Testis (tissue), 2 donors: ENCODE measurements at regions not wholly inside any gene's neighbourhood (a gene's known extent, or its start where the extent isn't known, plus 50 kb on each side); places are given as distances from the start of the nearest gene placed in this dataset.
"Not testable (repeated sequence)": the region's sequence is repeated elsewhere in the genome, so short reads cannot be mapped to it uniquely, and the experiment has no call there.

Source experiments
- DNase-seq: peaks from one replicate; pipeline ENCODE4 v3.0.0-alpha.2; 2019
- H3K27ac ChIP-seq, 2 donors: fragments of 200-600 bp; sonication (generic); one replicate each; pipeline ENCODE4 v1.5.1; 2019
- H3K27me3 ChIP-seq: fragments of 200-600 bp; sonication (generic); one replicate; pipeline ENCODE4 v1.5.1; 2019
- H3K36me3 ChIP-seq: fragments of 200-600 bp; sonication (generic); one replicate; pipeline ENCODE4 v1.5.1; 2017; ENCODE audit warnings: low read depth; ENCODE audit errors: missing control alignments
- H3K4me1 ChIP-seq: fragments of 200-600 bp; sonication (generic); one replicate; pipeline ENCODE4 v1.5.1; 2019
- H3K4me3 ChIP-seq, 2 donors: fragments of 200-600 bp; sonication (generic); one replicate each; pipeline ENCODE4 v1.5.1; 2017 to 2019
- H3K9me3 ChIP-seq: fragments of 200-600 bp; sonication (generic); one replicate; pipeline ENCODE4 v1.5.1; 2017
- POLR2A ChIP-seq: fragments of 450-650 bp; IDR thresholded peaks from one replicate; pipeline ENCODE4 v1.6.1; 2017; ENCODE audit warnings: antibody characterized with exemption, mild to moderate bottlenecking, moderate library complexity
- WGBS, 2 donors: methylation state at CpG; one replicate each; pipeline ENCODE4 v1.1.5; 2018; 5-methylcytosine and 5-hydroxymethylcytosine counted together
- intact Hi-C: fragments of 100-400 bp; cut with DNase I; formaldehyde crosslinking; loops from one replicate; pipeline ENCODE4 v1.15.1; 2023; ENCODE audit warnings: low total_unique reads
- TF ChIP-seq, protein P1 (sequence below), 3 experiments: fragments of 450-650 bp in 2 of 3; fragments of 200-600 bp in 1 of 3; sonication (generic) in 1 of 3; IDR thresholded peaks; one replicate each; pipeline ENCODE4 v1.5.1; 2016 to 2019; ENCODE audit warnings: antibody characterized with exemption in 3 of 3, mild to moderate bottlenecking in 2 of 3, moderate library complexity in 1 of 3

GRCh38 chr1:24250224-24250623 lies 63.1 kb upstream of the IFNLR1 start:
- H3K9me3 ChIP-seq = no peaks in the 10 kb centered on the region
- intact Hi-C loops = no loop called here
- WGBS, 2 donors = 96 to 97% methylated on average over 2 of the region's 2 CpGs

GRCh38 chr1:24248859-24249258 lies 61.8 kb upstream of the IFNLR1 start:
- H3K4me1 ChIP-seq = no peaks in the 10 kb centered on the region
- no peak overlapping the region for H3K27ac ChIP-seq
- whole genome bisulfite sequencing, 2 donors = 90 to 97% methylated on average over 1 of the region's 1 CpG
- no peak overlapping the region for H3K4me3 ChIP-seq
- DNase-seq = peak; percentile 18
- H3K36me3 ChIP-seq = no peaks in the 10 kb centered on the region
- TF ChIP-seq, protein P1, sequence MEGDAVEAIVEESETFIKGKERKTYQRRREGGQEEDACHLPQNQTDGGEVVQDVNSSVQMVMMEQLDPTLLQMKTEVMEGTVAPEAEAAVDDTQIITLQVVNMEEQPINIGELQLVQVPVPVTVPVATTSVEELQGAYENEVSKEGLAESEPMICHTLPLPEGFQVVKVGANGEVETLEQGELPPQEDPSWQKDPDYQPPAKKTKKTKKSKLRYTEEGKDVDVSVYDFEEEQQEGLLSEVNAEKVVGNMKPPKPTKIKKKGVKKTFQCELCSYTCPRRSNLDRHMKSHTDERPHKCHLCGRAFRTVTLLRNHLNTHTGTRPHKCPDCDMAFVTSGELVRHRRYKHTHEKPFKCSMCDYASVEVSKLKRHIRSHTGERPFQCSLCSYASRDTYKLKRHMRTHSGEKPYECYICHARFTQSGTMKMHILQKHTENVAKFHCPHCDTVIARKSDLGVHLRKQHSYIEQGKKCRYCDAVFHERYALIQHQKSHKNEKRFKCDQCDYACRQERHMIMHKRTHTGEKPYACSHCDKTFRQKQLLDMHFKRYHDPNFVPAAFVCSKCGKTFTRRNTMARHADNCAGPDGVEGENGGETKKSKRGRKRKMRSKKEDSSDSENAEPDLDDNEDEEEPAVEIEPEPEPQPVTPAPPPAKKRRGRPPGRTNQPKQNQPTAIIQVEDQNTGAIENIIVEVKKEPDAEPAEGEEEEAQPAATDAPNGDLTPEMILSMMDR (IDR thresholded peaks at IDR 0.05) = no peak
- no peak for TF ChIP-seq POLR2A
- no peaks in the 10 kb centered on the region for H3K9me3 ChIP-seq
- intact Hi-C loops = no loop called here
- H3K27me3 ChIP-seq = no peaks in the 10 kb centered on the region

More at GRCh38 chr1:24250224-24250623, 63.1 kb upstream of the IFNLR1 start:
- no peak for TF ChIP-seq POLR2A
- TF ChIP-seq, protein P1 (IDR thresholded peaks at IDR 0.05) = no peak
- Histone ChIP-seq H3K36me3 (no peaks in the 10 kb centered on the region), H3K27me3 (no peaks in the 10 kb centered on the region), H3K4me3 (no peak overlapping the region), H3K4me1 (no peaks in the 10 kb centered on the region), H3K27ac (no peak overlapping the region)
- no peak for DNase-seq

- DNase-seq, H3K27me3 ChIP-seq, H3K4me3 ChIP-seq, intact Hi-C loops, H3K36me3 ChIP-seq, H3K27ac ChIP-seq, H3K4me1 ChIP-seq, H3K9me3 ChIP-seq: not testable (repeated sequence)
- WGBS, 2 donors = 88 to 89% methylated on average over 7 of the region's 7 CpGs
These were observed 60.2 kb upstream of the IFNLR1 start for GRCh38 chr1:24247337-24247736.

DNA sequence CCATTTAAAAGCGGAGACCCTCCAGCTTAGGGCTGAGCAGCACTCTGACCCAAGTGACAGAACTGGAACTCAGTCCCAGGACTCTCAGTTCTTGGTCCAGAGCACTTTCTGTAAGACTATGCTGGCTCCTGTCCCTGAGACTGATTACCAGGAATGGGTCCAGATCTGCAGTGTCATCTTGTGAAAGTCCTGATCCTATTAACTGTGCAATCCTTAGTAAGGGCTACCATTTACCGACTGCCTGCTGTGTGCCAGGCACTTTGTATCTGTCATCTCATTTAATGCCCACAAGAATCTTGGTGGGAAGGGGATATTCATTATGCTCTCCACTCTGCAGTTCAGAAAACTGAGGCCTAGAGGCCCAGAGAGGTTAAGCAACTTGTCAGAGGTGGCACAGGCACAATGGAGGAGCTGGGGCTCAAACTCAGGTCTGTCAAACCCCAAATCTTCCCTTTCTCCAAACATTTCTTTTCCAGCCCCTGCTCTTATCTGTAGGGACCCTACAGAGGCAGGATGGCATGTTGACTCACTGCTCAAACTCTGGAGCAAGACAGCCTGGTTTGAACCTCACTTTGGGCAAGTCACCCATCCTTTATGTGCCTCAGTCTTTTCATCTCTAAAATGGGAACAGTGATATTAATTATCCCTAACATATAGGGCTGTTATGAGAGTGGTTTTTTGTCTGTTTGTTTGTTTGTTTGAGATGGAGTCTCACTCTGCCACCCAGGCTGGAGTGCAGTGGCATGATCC lies 57.6 kb upstream of the IFNLR1 start:
- H3K4me3 ChIP-seq = no peak overlapping the region
- 90 to 97% methylated on average over 2 of the region's 2 CpGs for WGBS, 2 donors
- no peaks in the 10 kb centered on the region for H3K9me3 ChIP-seq
- TF ChIP-seq POLR2A = no peak
- TF ChIP-seq, protein P1 (IDR thresholded peaks at IDR 0.05) = no peak
- no peak overlapping the region for H3K27ac ChIP-seq
- no peaks in the 10 kb centered on the region for H3K4me1 ChIP-seq
- no peaks in the 10 kb centered on the region for H3K27me3 ChIP-seq
- intact Hi-C loops = no loop called here
- DNase-seq = no peak
- H3K36me3 ChIP-seq = no peaks in the 10 kb centered on the region

GRCh38 chr1:24237750-24238395 lies 50.8 kb upstream of the IFNLR1 start:
- WGBS, 2 donors = 80 to 85% methylated on average over 8 of the region's 8 CpGs
- Histone ChIP-seq H3K4me1 (no peaks in the 10 kb centered on the region), H3K9me3 (no peaks in the 10 kb centered on the region), H3K4me3 (no peak overlapping the region), H3K27ac (no peak overlapping the region), H3K27me3 (no peaks in the 10 kb centered on the region), H3K36me3 (no peaks in the 10 kb centered on the region)
- DNase-seq = no peak
- TF ChIP-seq, protein P1 (IDR thresholded peaks at IDR 0.05) = no peak
- no peak for TF ChIP-seq POLR2A
- intact Hi-C loops = no loop called here
